K562 (cell line): ENCODE measurements at regions not wholly inside any gene's neighbourhood (a gene's known extent, or its start where the extent isn't known, plus 50 kb on each side); places are given as distances from the start of the nearest gene placed in this dataset.

ENCODE experiments used
- ATAC-seq: fragments of 200-7000 bp; cut with Tn5 transposase; 3 replicates; pipeline ENCODE4 v1.9.1; 2020; ENCODE audit warnings: moderate library complexity
- BruUV-seq: library from RNA; stranded (reverse); fragments of 400-500 nt; replicated peaks from 2 replicates; lab custom pipeline; 2021; lab: Mats Ljungman, UMichigan
- CTCF ChIA-PET: fragments of 300-600 bp; formaldehyde crosslinking; extraction: SDS; loops from one replicate; lab custom pipeline; 2021; ENCODE audit warnings: low intra/inter-chr PET ratio; lab: Yijun Ruan, JAX
- POLR2A ChIA-PET: fragments of 300-600, 350-650 bp; sonication (Branson Sonifier 250); formaldehyde crosslinking; extraction: SDS; loops from one replicate; lab custom pipeline; 2021; ENCODE audit warnings: antibody characterized with exemption, inconsistent platforms; lab: Yijun Ruan, JAX
- DNase-seq, 4 experiments: peaks; one replicate each; pipeline versions ENCODE4 v3.0.0 to v3.0.0-alpha.2; 2011 to 2018; ENCODE audit warnings: low spot score in 3 of 4, mixed read lengths in 3 of 4; ENCODE audit errors: extremely low read depth in 1 of 4
- FAIRE-seq: peaks from 2 replicates; lab custom pipeline; 2011; peaks lifted over from hg19 to GRCh38; lab: Jason Lieb, UNC
- H2AFZ ChIP-seq: 2 replicates; pipeline ENCODE4 v1.6.0; 2011; ENCODE audit warnings: low read depth, low read length, control low read depth, inconsistent platforms
- H3K27ac ChIP-seq: fragments of 200-600 bp; 3 replicates; pipeline ENCODE4 v1.8.0; 2011; ENCODE audit warnings: low read depth, mild to moderate bottlenecking, control low read depth, inconsistent platforms, low read length, moderate library complexity, mixed read lengths; ENCODE audit errors: extremely low read depth
- H3K27me3 ChIP-seq, 2 experiments: fragments of 300-600 bp in 1 of 2; 2 replicates in 1 of 2; 3 replicates in 1 of 2; pipeline versions ENCODE4 v1.6.0 to v1.8.0; 2011; ENCODE audit warnings: inconsistent platforms in 2 of 2, low read length in 2 of 2, mild to moderate bottlenecking in 1 of 2, mixed read lengths in 1 of 2, moderate library complexity in 1 of 2; ENCODE audit not compliant: control insufficient read depth in 2 of 2, insufficient read depth in 2 of 2
- H3K36me3 ChIP-seq: fragments of 300-600 bp; 3 replicates; pipeline ENCODE4 v1.8.0; 2011; ENCODE audit warnings: mild to moderate bottlenecking, low read length, inconsistent platforms; ENCODE audit not compliant: control insufficient read depth, insufficient read depth
- H3K4me1 ChIP-seq, 2 experiments: fragments of 200-600 bp in 1 of 2; replicated peaks in 1 of 2; 2 replicates in 1 of 2; 3 replicates in 1 of 2; pipeline versions ENCODE4 v1.5.1 to v1.8.0; 2011; ENCODE audit warnings: inconsistent platforms in 2 of 2, low read length in 2 of 2, mild to moderate bottlenecking in 1 of 2, mixed read lengths in 1 of 2, moderate library complexity in 1 of 2; ENCODE audit not compliant: control insufficient read depth in 2 of 2, insufficient read depth in 2 of 2
- H3K4me2 ChIP-seq: 2 replicates; pipeline ENCODE4 v1.6.1; 2011; ENCODE audit warnings: low read length, control low read depth, inconsistent platforms, mixed read lengths; ENCODE audit not compliant: insufficient read depth
- H3K4me3 ChIP-seq: fragments of 200-600 bp; sonication (generic), shearing (Covaris generic); 2 replicates; pipeline ENCODE4 v1.5.1; 2016; ENCODE audit warnings: control low read depth, inconsistent platforms
- H3K79me2 ChIP-seq: fragments of 200-600 bp; 3 replicates; pipeline ENCODE4 v1.8.0; 2011; ENCODE audit warnings: low read length, inconsistent platforms; ENCODE audit not compliant: control insufficient read depth, insufficient read depth
- H3K9ac ChIP-seq, 2 experiments: 2 replicates each; pipeline versions ENCODE4 v1.6.0 to v1.6.1; 2011; ENCODE audit warnings: low read depth in 2 of 2, low read length in 2 of 2, control low read depth in 1 of 2, inconsistent platforms in 1 of 2, mild to moderate bottlenecking in 1 of 2, mixed read lengths in 1 of 2; ENCODE audit not compliant: insufficient read depth in 1 of 2
- H3K9me1 ChIP-seq: one replicate; pipeline ENCODE4 v1.6.0; 2011; ENCODE audit warnings: inconsistent platforms, mild to moderate bottlenecking, low read length, moderate library complexity; ENCODE audit not compliant: control insufficient read depth, insufficient read depth
- H3K9me3 ChIP-seq: replicated peaks from 2 replicates; pipeline ENCODE4 v1.5.1; 2011; ENCODE audit warnings: low read depth, low read length, inconsistent platforms; ENCODE audit not compliant: control insufficient read depth, insufficient read depth
- H4K20me1 ChIP-seq: replicated peaks from 2 replicates; pipeline ENCODE4 v1.6.1; 2011; ENCODE audit warnings: low read length, inconsistent platforms, mixed read lengths; ENCODE audit not compliant: control insufficient read depth, insufficient read depth
- CAMTA2 ChIP-seq: fragments of 250-450 bp; sonication (Bioruptor Pico); conservative IDR thresholded peaks from 2 replicates; pipeline ENCODE4 v1.5.1; 2022
- ILK ChIP-seq: fragments of 450-650 bp; IDR thresholded peaks from 2 replicates; pipeline ENCODE4 v1.6.1; 2016; ENCODE audit warnings: missing genetic modification characterization, low read depth, mild to moderate bottlenecking, missing compliant biosample characterization, moderate library complexity, borderline replicate concordance
- MTF1 ChIP-seq: fragments of 250-450 bp; sonication (Bioruptor Pico); IDR thresholded peaks from 2 replicates; pipeline ENCODE4 v1.9.0; 2021; ENCODE audit warnings: moderate library complexity, mild to moderate bottlenecking, inconsistent platforms, borderline replicate concordance
- NEUROD1 ChIP-seq: fragments of 150-350 bp; IDR thresholded peaks from 2 replicates; pipeline ENCODE4 v1.6.1; 2014; ENCODE audit warnings: borderline replicate concordance, low read length, low read depth; ENCODE audit not compliant: partially characterized antibody
- NR2F6 ChIP-seq: fragments of 450-650 bp; formaldehyde crosslinking; IDR thresholded peaks from 2 replicates; pipeline ENCODE4 v1.4.0; 2020; ENCODE audit warnings: mild to moderate bottlenecking
- PPARD ChIP-seq: fragments of 250-450 bp; sonication (Bioruptor Pico); IDR thresholded peaks from 2 replicates; pipeline ENCODE4 v1.8.0; 2022; ENCODE audit warnings: inconsistent platforms, mild to moderate bottlenecking, moderate library complexity
- PTRF ChIP-seq: fragments of 450-650 bp; IDR thresholded peaks from 2 replicates; pipeline ENCODE4 v1.6.1; 2016; ENCODE audit warnings: mild to moderate bottlenecking, missing genetic modification characterization, missing compliant biosample characterization
- PURB ChIP-seq: sonication (generic); formaldehyde crosslinking; IDR thresholded peaks from 2 replicates; pipeline ENCODE4 v1.9.0; 2021; ENCODE audit warnings: low read depth, mild to moderate bottlenecking, missing genetic modification reagents
- RBFOX2 ChIP-seq: fragments of 200-400 bp; formaldehyde crosslinking; IDR thresholded peaks from 2 replicates; pipeline ENCODE4 v1.6.1; 2017; ENCODE audit warnings: low read depth, mild to moderate bottlenecking, low read length, moderate library complexity
- RBM15 ChIP-seq: fragments of 200-400 bp; formaldehyde crosslinking; IDR thresholded peaks from 2 replicates; pipeline ENCODE4 v1.6.1; 2018; ENCODE audit warnings: mild to moderate bottlenecking, low read length, moderate library complexity; ENCODE audit not compliant: insufficient read depth
- THRAP3 ChIP-seq: fragments of 450-650 bp; IDR thresholded peaks from 2 replicates; pipeline ENCODE4 v1.6.1; 2016; ENCODE audit warnings: mild to moderate bottlenecking, inconsistent platforms, borderline replicate concordance
- ZNF431 ChIP-seq: sonication (generic); formaldehyde crosslinking; IDR thresholded peaks from 2 replicates; pipeline ENCODE4 v1.8.0; 2022; ENCODE audit warnings: mild to moderate bottlenecking, missing genetic modification reagents
- WGBS: fragments of 100-300 bp; shearing (Covaris generic); methylation state at CpG from one replicate; pipeline ENCODE4 v1.1.6; 2016; ENCODE audit warnings: low coverage, mixed read lengths; ENCODE audit not compliant: insufficient coverage; ENCODE audit errors: missing lambda C conversion rate; 5-methylcytosine and 5-hydroxymethylcytosine counted together
- in situ Hi-C: fragments of 300-500 bp; cut with MboI; formaldehyde crosslinking; loops from 4 replicates; pipeline ENCODE4 v1.15.0; 2018; ENCODE audit warnings: inconsistent platforms, mixed read lengths
- intact Hi-C: fragments of 100-400 bp; cut with micrococcal nuclease; formaldehyde crosslinking; loops from 2 replicates; pipeline ENCODE4 v1.14.2; 2022
- TF ChIP-seq, protein P1 (sequence below), 2 experiments: IDR thresholded peaks; 2 replicates each; pipeline ENCODE4 v1.6.1; 2012; ENCODE audit warnings: improper control_type of control experiment in 2 of 2, low read depth in 2 of 2, low read length in 2 of 2, borderline replicate concordance in 1 of 2
- TF ChIP-seq, protein P2 (sequence below): fragments of 450-650 bp; IDR thresholded peaks from 2 replicates; pipeline ENCODE4 v1.6.1; 2016; ENCODE audit warnings: mild to moderate bottlenecking

DNA sequence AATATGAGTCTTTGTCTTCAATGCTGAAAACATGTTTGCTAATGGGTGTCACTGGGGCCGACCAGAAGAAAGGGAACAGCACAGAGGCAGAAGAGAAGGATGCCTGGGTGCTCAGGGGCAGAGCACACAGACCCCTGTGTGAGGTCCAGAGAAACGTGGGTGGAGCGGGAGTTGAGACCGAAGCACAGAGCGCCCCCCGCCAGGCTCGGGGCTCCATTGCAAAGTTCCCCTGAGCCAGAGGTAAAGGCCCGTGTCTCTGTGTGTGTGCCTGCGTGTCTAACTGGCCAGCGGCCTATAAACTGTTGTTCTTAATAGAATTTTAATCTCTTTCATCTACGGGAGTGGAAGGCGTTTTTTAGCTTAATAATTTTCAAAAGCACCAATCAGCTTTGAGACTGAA lies 343.1 kb downstream of the TEX29 start:
- no peak for ATAC-seq
- no peak overlapping the region for H3K4me2 ChIP-seq
- no peak for DNase-seq
- no peak overlapping the region for H3K9ac ChIP-seq
- H2AFZ ChIP-seq = no peak overlapping the region
- H3K4me1 ChIP-seq = no peaks in the 10 kb centered on the region; a peak in 1 of 5 replicates
- H3K36me3 ChIP-seq = no peaks in the 10 kb centered on the region
- H3K9me3 ChIP-seq = no peaks in the 10 kb centered on the region
- no peaks in the 10 kb centered on the region for H3K9me1 ChIP-seq
- WGBS = 0% methylated on average over 11 of the region's 12 CpGs
- TF ChIP-seq RBM15 (no peak), MTF1 (no peak), CAMTA2 (CRISPR knock-in tag) (no peak), NR2F6 (CRISPR knock-in tag) (no peak), PPARD (CRISPR knock-in tag) (no peak), NEUROD1 (no peak), PURB (CRISPR knock-in tag) (no peak), RBFOX2 (no peak), THRAP3 (no peak), PTRF (no peak), ILK (no peak), ZNF431 (CRISPR knock-in tag) (no peak)
- TF ChIP-seq, protein P1, sequence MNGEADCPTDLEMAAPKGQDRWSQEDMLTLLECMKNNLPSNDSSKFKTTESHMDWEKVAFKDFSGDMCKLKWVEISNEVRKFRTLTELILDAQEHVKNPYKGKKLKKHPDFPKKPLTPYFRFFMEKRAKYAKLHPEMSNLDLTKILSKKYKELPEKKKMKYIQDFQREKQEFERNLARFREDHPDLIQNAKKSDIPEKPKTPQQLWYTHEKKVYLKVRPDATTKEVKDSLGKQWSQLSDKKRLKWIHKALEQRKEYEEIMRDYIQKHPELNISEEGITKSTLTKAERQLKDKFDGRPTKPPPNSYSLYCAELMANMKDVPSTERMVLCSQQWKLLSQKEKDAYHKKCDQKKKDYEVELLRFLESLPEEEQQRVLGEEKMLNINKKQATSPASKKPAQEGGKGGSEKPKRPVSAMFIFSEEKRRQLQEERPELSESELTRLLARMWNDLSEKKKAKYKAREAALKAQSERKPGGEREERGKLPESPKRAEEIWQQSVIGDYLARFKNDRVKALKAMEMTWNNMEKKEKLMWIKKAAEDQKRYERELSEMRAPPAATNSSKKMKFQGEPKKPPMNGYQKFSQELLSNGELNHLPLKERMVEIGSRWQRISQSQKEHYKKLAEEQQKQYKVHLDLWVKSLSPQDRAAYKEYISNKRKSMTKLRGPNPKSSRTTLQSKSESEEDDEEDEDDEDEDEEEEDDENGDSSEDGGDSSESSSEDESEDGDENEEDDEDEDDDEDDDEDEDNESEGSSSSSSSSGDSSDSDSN (IDR thresholded peaks at IDR 0.05; ENCODE audit: borderline replicate concordance in 1 of 2, low read depth in 2 of 2, low read length in 2 of 2) = no peak
- TF ChIP-seq, protein P2, sequence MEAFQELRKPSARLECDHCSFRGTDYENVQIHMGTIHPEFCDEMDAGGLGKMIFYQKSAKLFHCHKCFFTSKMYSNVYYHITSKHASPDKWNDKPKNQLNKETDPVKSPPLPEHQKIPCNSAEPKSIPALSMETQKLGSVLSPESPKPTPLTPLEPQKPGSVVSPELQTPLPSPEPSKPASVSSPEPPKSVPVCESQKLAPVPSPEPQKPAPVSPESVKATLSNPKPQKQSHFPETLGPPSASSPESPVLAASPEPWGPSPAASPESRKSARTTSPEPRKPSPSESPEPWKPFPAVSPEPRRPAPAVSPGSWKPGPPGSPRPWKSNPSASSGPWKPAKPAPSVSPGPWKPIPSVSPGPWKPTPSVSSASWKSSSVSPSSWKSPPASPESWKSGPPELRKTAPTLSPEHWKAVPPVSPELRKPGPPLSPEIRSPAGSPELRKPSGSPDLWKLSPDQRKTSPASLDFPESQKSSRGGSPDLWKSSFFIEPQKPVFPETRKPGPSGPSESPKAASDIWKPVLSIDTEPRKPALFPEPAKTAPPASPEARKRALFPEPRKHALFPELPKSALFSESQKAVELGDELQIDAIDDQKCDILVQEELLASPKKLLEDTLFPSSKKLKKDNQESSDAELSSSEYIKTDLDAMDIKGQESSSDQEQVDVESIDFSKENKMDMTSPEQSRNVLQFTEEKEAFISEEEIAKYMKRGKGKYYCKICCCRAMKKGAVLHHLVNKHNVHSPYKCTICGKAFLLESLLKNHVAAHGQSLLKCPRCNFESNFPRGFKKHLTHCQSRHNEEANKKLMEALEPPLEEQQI = no peak
- TF ChIP-seq, all 486 proteins: peak for 0
- POLR2A ChIA-PET = no interaction called here
- CTCF ChIA-PET = no interaction called here
- H3K27me3 ChIP-seq = peaks cover 0 to 32% of the 10 kb centered on the region in 2 experiments; a peak in 2 of 5 replicates
- no peak overlapping the region for H3K4me3 ChIP-seq
- no peaks in the 10 kb centered on the region for H4K20me1 ChIP-seq
- H3K27ac ChIP-seq = no peak overlapping the region
- BruUV-seq = no TSS peak
- H3K79me2 ChIP-seq = no peaks in the 10 kb centered on the region
- FAIRE-seq = no peak
- in situ Hi-C loops = loop anchor here (10.0 kb wide), 1 partner anchor 91 kb away; no protein-coding TSS in a partner anchor
- intact Hi-C loops = no loop called here
